ENCODE measurements at regions not wholly inside any gene's neighbourhood (a gene's known extent, or its start where the extent isn't known, plus 50 kb on each side); places are given as distances from the start of the nearest gene placed in this dataset.

DNA sequence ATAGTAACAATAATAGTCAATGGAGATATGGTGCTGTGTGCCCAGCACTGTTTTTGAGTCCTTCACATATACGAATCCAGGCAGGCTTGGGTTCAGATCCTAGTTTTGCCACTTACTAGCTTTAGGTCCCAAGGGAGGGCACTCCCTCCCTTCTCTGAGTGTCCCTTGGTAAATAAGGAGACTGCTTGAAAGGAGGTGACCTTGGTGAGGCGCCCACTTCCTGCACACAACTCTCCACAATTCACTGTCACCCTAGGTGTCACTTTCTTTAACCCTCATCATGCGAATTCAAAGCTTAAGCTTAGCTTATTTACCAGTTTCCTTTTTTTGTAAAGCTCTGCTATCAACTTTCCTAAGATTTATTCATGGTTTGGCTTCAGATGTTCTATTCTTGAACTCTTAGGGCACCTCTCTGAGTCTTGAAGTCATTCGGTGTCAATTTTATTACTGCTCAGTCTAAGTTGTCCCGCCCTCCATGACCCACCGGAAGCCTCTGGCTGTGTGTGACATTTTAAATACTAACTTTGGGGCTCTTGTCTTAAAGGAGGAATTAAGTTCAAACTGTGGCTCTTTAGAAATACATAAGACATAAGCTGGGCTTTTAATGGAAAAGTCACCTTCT is 170.7 kb upstream of the ZNF618 start:
- BruUV-seq (replicated peaks): no TSS peak
- H3K4me3 ChIP-seq (ENCODE audit: low read depth, low read length, poor library complexity, severe bottlenecking): no peak overlapping the region
- no peaks in the 10 kb centered on the region for H3K4me1 ChIP-seq (ENCODE audit: insufficient read depth, low read length, poor library complexity, severe bottlenecking)
- DNase-seq (ENCODE audit: low spot score): no peak
- H4K20me1 ChIP-seq (ENCODE audit: insufficient read depth, low read length): no peaks in the 10 kb centered on the region
- H2AFZ ChIP-seq (ENCODE audit: low read length): no peak overlapping the region
- H3K9me3 ChIP-seq (ENCODE audit: low read length): no peaks in the 10 kb centered on the region
- no peaks in the 10 kb centered on the region for H3K36me3 ChIP-seq (ENCODE audit: insufficient read depth, low read length)
- no peak overlapping the region for H3K27ac ChIP-seq (ENCODE audit: low read depth, low read length, poor library complexity, severe bottlenecking)
- no peaks in the 10 kb centered on the region for H3K9me2 ChIP-seq (ENCODE audit: insufficient read depth, low read length)
- POLR2A ChIA-PET: interaction anchor here (0.7 kb wide), 1 partner anchor 11 kb away, joined by 3 read pairs; no protein-coding TSS in a partner anchor
- H3K4me2 ChIP-seq (ENCODE audit: low read length): no peak overlapping the region
- no peak for TF ChIP-seq EZH2phosphoT487 (IDR thresholded peaks at IDR 0.05; ENCODE audit: borderline replicate concordance, low read depth, low read length)
- TF ChIP-seq, protein P1, sequence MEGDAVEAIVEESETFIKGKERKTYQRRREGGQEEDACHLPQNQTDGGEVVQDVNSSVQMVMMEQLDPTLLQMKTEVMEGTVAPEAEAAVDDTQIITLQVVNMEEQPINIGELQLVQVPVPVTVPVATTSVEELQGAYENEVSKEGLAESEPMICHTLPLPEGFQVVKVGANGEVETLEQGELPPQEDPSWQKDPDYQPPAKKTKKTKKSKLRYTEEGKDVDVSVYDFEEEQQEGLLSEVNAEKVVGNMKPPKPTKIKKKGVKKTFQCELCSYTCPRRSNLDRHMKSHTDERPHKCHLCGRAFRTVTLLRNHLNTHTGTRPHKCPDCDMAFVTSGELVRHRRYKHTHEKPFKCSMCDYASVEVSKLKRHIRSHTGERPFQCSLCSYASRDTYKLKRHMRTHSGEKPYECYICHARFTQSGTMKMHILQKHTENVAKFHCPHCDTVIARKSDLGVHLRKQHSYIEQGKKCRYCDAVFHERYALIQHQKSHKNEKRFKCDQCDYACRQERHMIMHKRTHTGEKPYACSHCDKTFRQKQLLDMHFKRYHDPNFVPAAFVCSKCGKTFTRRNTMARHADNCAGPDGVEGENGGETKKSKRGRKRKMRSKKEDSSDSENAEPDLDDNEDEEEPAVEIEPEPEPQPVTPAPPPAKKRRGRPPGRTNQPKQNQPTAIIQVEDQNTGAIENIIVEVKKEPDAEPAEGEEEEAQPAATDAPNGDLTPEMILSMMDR (conservative IDR thresholded peaks at IDR 0.05; ENCODE audit: low read length): no peak
- intact Hi-C loops (cut with micrococcal nuclease; ENCODE audit: unreplicated experiment): no loop called here
- H3K79me2 ChIP-seq (ENCODE audit: insufficient read depth, low read depth, low read length): no peaks in the 10 kb centered on the region
- CTCF ChIA-PET (ENCODE audit: unreplicated experiment): no interaction called here

DNA sequence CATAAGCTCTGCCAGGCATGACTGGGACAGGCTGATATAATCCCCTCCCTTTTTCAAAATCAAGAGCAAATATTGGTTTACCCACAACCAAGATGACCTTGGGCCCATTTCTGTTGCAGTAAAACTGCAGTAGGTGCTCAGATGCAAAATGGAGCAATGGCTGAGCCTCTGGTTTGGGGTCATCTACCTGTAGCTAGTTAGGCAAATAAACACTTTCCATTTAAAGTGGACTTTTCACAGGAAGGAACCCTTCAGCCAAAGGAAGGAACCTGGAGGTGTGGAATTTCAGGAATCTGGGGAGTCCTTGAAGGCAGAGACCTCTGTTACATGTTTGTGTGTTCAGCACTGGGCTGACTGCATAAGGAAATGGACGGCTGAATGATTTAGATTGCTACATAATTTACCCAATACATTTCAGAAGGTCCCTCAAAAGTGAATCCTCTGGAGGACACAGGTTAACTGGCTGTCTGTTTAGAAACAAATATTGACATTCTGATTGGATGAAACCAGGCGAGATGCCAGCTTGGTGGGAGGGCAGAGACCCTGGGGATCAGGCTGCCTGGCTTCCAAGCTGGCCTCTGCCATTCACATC is 170.1 kb upstream of the ZNF618 start:
- Histone ChIP-seq H3K27ac (ENCODE audit: low read depth, low read length, poor library complexity, severe bottlenecking) (no peak overlapping the region), H3K9me3 (ENCODE audit: low read length) (no peaks in the 10 kb centered on the region), H3K36me3 (ENCODE audit: insufficient read depth, low read length) (no peaks in the 10 kb centered on the region), H3K79me2 (ENCODE audit: insufficient read depth, low read depth, low read length) (no peaks in the 10 kb centered on the region), H4K20me1 (ENCODE audit: insufficient read depth, low read length) (no peaks in the 10 kb centered on the region), H3K4me1 (ENCODE audit: insufficient read depth, low read length, poor library complexity, severe bottlenecking) (no peaks in the 10 kb centered on the region), H2AFZ (ENCODE audit: low read length) (no peak overlapping the region), H3K4me3 (ENCODE audit: low read depth, low read length, poor library complexity, severe bottlenecking) (no peak overlapping the region), H3K4me2 (ENCODE audit: low read length) (no peak overlapping the region), H3K9me2 (ENCODE audit: insufficient read depth, low read length) (no peaks in the 10 kb centered on the region)
- ChIA-PET POLR2A (no interaction called here), CTCF (ENCODE audit: unreplicated experiment) (no interaction called here)
- no TSS peak for BruUV-seq (replicated peaks)
- intact Hi-C loops (cut with micrococcal nuclease; ENCODE audit: unreplicated experiment): no loop called here
- DNase-seq (ENCODE audit: low spot score): no peak
- TF ChIP-seq EZH2phosphoT487 (IDR thresholded peaks at IDR 0.05; ENCODE audit: borderline replicate concordance, low read depth, low read length): no peak

DNA sequence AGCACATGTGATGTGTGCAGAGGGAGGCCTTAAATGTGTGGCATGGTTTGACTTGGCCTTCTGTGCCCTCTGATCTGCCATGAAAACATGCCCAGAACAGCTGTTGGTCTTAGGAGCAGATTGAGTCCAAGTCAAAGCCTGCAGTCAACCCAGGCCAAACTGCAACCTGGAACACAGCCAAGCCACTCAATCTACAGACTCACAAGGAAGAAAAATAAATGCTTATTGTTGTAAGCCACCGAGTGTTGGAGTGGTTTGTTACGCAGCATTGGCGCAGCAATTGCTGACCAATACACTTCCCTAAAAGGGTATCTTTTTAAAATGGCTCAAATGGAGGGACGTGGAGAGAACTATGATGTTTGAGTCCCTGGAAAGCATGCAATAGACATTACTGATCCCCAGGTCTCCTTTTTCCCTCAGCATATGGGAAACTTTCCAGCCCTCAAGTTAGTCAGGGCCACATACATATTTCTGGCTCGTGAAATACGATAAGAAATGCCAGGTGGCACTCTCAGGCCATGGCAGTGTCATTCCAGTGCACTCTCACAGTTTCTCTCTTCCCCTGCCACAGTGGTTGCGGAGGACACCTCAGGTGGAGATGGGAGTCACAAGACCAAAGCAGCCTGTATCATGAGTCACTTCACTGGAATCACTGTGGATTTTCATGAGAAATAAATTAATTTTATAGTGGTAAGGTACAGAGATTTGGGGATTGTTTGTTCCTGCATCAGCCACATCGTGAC is 168.0 kb upstream of the ZNF618 start:
- ChIA-PET POLR2A (no interaction called here), CTCF (ENCODE audit: unreplicated experiment) (no interaction called here)
- no peak overlapping the region for H3K27ac ChIP-seq (ENCODE audit: low read depth, low read length, poor library complexity, severe bottlenecking)
- H4K20me1 ChIP-seq (ENCODE audit: insufficient read depth, low read length): no peaks in the 10 kb centered on the region
- H3K9me2 ChIP-seq (ENCODE audit: insufficient read depth, low read length): no peaks in the 10 kb centered on the region
- no peak overlapping the region for H3K4me3 ChIP-seq (ENCODE audit: low read depth, low read length, poor library complexity, severe bottlenecking)
- H3K4me2 ChIP-seq (ENCODE audit: low read length): no peak overlapping the region
- intact Hi-C loops (cut with micrococcal nuclease; ENCODE audit: unreplicated experiment): no loop called here
- H3K36me3 ChIP-seq (ENCODE audit: insufficient read depth, low read length): no peaks in the 10 kb centered on the region
- no peaks in the 10 kb centered on the region for H3K9me3 ChIP-seq (ENCODE audit: low read length)
- TF ChIP-seq, protein P1 (conservative IDR thresholded peaks at IDR 0.05; ENCODE audit: low read length): no peak
- no peak for TF ChIP-seq EZH2phosphoT487 (IDR thresholded peaks at IDR 0.05; ENCODE audit: borderline replicate concordance, low read depth, low read length)
- H3K4me1 ChIP-seq (ENCODE audit: insufficient read depth, low read length, poor library complexity, severe bottlenecking): no peaks in the 10 kb centered on the region
- DNase-seq (ENCODE audit: low spot score): no peak
- no TSS peak for BruUV-seq (replicated peaks)
- H2AFZ ChIP-seq (ENCODE audit: low read length): no peak overlapping the region
- no peaks in the 10 kb centered on the region for H3K79me2 ChIP-seq (ENCODE audit: insufficient read depth, low read depth, low read length)
